ENCODE measurements at regions not wholly inside any gene's neighbourhood (a gene's known extent, or its start where the extent isn't known, plus 50 kb on each side); places are given as distances from the start of the nearest gene placed in this dataset.

GRCh38 chr6:146905181-146905704, 299.0 kb upstream of the STXBP5 start:
- Histone ChIP-seq H3K27me3 (no peaks in the 10 kb centered on the region), H3K27ac (peak overlapping the region in 3 of 5 donors; percentile 0 to 49 (median 14)), H3K9me3 (replicated peaks in 1 of 3) (no peaks in the 10 kb centered on the region), H3K36me3 (replicated peaks in 1 of 2) (no peaks in the 10 kb centered on the region), H3K4me3 (no peak overlapping the region), H3K4me1 (replicated peaks in 1 of 2) (peaks cover 6 to 16% of the 10 kb centered on the region in 2 donors)
- DNase-seq = peak; percentile 38 to 88 (median 79)
- TF ChIP-seq CTCF (IDR thresholded peaks at IDR 0.05) = no peak
- TF ChIP-seq POLR2A (IDR thresholded peaks at IDR 0.05) = no peak
- intact Hi-C loops (cut with DNase I) = no loop called here

GRCh38 chr6:146908786-146909185, 295.4 kb upstream of the STXBP5 start:
- TF ChIP-seq CTCF (IDR thresholded peaks at IDR 0.05) (no peak), POLR2A (IDR thresholded peaks at IDR 0.05) (no peak)
- H3K4me1 ChIP-seq (replicated peaks in 1 of 2) = peaks cover 14 to 25% of the 10 kb centered on the region in 2 donors
- no peaks in the 10 kb centered on the region for H3K27me3 ChIP-seq
- H3K27ac ChIP-seq = no peak overlapping the region
- H3K4me3 ChIP-seq = no peak overlapping the region
- H3K9me3 ChIP-seq (replicated peaks in 1 of 3) = no peaks in the 10 kb centered on the region
- intact Hi-C loops (cut with DNase I) = no loop called here
- H3K36me3 ChIP-seq (replicated peaks in 1 of 2) = no peaks in the 10 kb centered on the region
- no peak for DNase-seq
- WGBS, 4 donors = 93 to 97% (median 96%) methylated on average over 4 of the region's 4 CpGs

GRCh38 chr6:146909376-146909775, 294.8 kb upstream of the STXBP5 start:
- H3K4me3 ChIP-seq = no peak overlapping the region
- TF ChIP-seq CTCF (IDR thresholded peaks at IDR 0.05) = no peak
- no peak for TF ChIP-seq POLR2A (IDR thresholded peaks at IDR 0.05)
- H3K27me3 ChIP-seq = no peaks in the 10 kb centered on the region
- H3K27ac ChIP-seq = no peak overlapping the region
- H3K9me3 ChIP-seq (replicated peaks in 1 of 3) = no peaks in the 10 kb centered on the region
- intact Hi-C loops (cut with DNase I) = no loop called here
- H3K36me3 ChIP-seq (replicated peaks in 1 of 2) = no peaks in the 10 kb centered on the region
- DNase-seq = no peak
- peaks cover 18 to 31% of the 10 kb centered on the region in 2 donors for H3K4me1 ChIP-seq (replicated peaks in 1 of 2)
- 79 to 84% (median 82%) methylated on average over 2 of the region's 2 CpGs for WGBS, 4 donors

- Histone ChIP-seq H3K4me3 (no peak overlapping the region), H3K4me1 (replicated peaks in 1 of 2) (peaks cover 19 to 31% of the 10 kb centered on the region in 2 donors), H3K27me3 (no peaks in the 10 kb centered on the region), H3K27ac (no peak overlapping the region), H3K9me3 (replicated peaks in 1 of 3) (no peaks in the 10 kb centered on the region), H3K36me3 (replicated peaks in 1 of 2) (no peaks in the 10 kb centered on the region)
- DNase-seq = no peak
- 47 to 66% (median 57%) methylated on average over 2 of the region's 2 CpGs for WGBS, 4 donors
- intact Hi-C loops (cut with DNase I) = no loop called here
- no peak for TF ChIP-seq CTCF (IDR thresholded peaks at IDR 0.05)
- no peak for TF ChIP-seq POLR2A (IDR thresholded peaks at IDR 0.05)
Observed at GRCh38 chr6:146909886-146910285, 294.3 kb upstream of the STXBP5 start.
